CD4-positive, alpha-beta T cell treated with Interleukin-10 for 1 hour (primary cell): ENCODE measurements at regions not wholly inside any gene's neighbourhood (a gene's known extent, or its start where the extent isn't known, plus 50 kb on each side); places are given as distances from the start of the nearest gene placed in this dataset.
"Not testable (repeated sequence)": the region's sequence is repeated elsewhere in the genome, so short reads cannot be mapped to it uniquely, and the experiment has no call there.

Experiments
- DNase-seq: peaks from one replicate; pipeline ENCODE4 v3.0.0-alpha.2; 2020

DNA sequence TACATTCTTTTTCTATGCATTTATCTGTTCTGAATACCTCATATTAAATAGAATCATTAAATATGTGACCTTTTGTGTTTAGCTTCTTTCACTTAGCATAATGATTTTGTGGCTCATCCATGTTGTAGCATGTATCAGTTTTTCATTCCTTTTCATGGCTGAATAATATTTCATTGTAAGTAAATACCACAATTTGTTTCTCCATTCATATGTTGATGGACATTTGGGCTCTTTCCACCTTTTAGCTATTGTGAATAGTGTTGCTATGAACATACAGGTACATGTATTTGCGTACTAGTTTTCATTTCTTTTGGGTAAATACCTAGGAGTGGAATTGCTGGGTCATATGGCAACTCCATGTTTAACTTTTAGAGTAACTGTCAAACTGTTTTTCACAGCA lies 85.1 kb downstream of the GNL3L start:
- DNase-seq = no peak

DNA sequence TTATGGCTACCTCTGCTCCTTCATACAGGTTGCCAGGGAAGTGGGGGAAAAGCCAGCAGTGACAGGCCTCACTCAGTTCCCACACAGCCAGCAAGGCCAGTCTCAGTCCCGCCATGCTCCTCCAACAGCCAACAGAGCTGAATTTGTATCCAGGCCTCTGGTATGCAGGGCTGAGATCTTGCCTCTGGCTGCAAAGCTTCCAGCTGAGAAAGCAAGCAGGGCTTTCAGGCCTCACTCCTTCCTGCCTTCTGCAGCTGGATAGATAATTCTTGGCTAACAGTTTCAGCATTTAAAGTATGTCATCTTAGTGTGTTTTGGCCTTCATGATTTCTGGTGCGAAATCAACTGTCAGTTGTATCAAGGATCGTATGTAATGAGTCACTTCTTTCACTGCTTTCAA lies 103.6 kb downstream of the GNL3L start:
- no peak for DNase-seq

DNA sequence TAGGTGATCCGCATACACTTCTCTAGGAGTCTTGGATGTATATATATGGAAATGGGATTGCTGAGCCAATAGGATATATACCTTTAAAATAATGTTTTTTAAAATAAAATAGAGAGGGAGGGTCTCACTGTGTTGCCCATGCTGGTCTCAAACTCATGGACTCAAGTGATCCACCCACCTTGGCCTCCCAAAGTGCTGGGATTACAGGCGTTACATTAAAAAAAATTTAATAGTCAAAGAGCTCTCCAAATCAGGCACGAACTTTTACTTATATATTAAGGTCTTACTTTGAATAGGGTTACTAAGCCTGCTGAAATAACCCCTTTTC lies 109.0 kb downstream of the GNL3L start:
- DNase-seq = no peak

DNA sequence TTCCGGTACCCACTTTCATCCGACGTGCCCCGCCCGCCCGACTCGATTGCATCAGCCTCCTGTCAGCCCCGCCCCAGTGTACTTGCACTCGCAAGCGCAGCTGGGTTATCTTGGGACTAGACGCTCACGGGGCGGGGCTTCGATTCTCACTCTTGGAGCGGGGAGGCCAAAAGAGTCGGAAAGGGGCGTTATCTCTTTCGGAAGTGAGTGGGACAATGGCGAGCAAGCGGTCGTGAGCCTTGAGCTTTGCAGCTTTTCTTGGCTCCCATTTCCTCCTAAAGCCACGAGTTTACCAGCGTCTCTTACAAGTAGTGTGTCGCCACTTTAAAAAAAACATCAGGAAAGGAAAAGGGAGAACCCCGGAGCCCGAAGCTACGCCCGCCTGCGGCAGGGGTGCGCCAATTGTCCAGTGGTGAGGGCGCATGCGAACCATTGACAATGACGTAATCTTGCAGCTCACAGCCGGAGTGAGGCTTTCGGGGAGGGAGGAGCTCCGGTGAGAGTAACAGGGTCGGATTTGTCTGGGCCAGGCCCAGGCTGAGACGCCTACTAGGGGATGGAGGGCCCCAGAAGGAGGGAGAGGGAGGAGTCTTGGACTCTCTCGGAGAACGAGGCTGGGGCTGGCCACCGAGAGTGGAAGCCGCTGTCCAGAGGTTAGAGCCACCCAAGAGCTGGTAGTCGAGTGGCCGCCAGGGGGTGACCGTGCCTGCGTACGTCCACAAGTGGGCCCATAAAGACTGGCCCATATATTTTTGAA lies 109.5 kb downstream of the GNL3L start:
- DNase-seq = peak; percentile 94

DNA sequence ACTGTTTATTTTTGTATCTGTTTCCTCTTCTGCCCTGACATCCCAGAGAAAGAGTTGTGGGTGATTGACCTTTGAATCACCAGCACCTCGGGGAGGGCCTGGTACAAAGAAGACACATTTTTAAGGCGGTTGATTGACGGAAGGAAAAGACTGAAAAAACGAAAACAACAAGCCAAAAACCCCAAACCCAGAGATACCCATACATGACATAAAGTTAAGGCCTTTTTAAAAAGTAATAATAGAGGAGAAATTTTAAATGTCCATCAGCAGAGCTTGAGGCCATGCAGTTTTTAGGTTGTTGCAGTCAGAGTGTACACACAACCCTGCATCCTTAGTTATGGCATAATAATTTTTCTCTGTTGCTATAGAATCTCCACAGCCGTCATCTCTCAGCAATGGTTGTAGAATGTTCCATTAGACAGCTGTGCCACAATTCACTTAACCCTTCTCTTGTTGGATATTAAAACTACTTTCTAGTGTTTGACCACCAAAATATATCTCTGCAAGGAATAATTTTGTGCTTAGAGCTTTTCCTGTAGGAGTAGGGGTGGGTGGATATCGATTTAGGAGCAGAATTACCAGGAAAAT lies 110.2 kb downstream of the GNL3L start:
- no peak for DNase-seq

DNA sequence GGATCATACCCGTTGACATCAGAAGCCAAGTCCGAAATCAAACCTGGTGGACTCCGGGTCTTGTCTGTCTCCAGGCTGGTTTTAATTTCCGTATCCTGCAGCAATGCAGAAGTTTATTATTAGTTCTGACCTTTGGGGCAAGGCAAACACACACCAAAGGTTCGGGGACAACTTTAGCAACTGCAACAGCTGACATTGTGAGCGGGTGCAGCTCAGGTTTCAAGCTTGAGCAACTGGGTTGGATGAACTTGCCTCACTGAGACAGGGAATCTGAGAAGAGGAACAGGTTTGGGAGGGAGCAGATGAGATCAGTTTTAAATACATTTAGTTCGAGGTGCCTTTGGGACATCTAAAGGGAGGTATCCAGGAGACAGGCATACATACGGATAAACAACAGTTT lies 110.7 kb downstream of the GNL3L start:
- DNase-seq = no peak

DNA sequence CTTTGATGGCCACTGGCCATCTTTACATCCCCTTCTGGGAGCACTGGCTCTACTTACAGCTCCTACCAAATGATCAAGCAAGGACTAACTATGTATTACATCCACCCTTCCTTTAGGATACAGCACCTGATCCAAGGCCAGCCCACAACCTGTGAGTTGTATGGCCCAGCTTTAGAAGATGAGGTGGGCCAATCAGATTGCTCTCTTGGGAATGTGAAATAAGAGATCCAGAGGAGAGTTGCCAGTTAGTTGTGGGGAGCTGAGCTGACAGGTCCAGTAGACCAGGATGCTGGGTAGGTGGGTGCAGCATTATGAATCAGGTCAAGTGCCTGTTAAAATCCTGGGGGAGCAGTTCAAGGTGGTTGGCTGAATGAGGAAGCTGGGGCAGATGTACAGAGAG lies 111.5 kb downstream of the GNL3L start:
- DNase-seq = no peak

DNA sequence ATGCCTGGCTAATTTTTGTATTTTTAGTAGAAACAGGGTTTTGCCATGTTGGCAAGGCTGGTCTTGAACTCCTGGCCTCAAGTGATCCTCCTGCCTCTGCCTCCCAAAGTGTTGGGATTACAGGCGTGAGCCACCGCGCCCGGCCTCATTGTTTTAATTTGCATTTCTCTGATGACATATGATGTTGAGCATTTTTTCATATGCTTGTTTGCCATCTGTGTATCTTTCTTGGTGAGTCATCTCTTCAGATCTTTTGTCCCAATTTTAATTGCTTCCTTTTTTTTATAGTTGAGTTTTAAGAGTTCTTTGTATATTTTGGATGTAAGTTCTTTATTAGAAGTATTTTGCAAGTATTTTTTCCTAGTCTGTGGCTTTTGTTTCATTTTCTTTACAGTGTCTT lies 117.6 kb downstream of the GNL3L start:
- DNase-seq = not testable (repeated sequence)

DNA sequence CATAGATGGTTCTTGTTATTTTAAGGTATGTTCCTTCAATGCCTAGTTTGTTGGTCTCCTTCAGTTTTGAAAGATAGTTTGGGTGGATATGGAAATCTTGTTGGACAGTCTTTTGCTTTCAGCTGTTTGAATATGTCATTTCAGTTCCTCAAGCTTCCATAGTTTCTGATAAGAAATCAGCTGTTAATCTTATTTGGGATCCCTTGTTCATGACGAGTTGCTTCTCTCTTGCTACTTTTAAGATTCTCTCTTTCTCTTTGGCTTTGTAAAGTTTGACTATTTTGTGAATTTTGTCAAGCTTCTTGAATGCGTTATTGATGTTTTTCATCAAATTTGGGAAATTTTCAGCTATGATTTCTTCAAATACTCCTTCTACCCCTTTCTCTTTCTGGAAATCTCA lies 129.5 kb downstream of the GNL3L start:
- DNase-seq = no peak

DNA sequence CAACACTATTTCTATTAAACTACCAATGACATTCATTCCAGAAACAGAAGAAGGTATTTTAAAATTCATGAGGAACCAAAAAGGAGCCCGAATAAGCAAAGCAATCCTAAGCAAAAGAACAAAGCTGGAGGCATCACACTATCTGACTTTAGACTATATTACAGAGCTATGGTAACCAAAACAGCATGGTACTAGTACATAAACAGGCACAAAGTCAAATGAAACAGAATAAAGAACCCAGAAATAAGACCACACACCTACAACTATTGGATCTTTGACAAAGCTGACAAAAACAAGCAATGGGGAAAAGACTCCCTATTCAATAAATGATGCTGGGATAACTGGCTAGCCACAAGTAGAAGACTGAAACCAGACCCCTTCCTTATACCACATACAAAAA lies 122.3 kb downstream of the ITIH6 start:
- no peak for DNase-seq

DNA sequence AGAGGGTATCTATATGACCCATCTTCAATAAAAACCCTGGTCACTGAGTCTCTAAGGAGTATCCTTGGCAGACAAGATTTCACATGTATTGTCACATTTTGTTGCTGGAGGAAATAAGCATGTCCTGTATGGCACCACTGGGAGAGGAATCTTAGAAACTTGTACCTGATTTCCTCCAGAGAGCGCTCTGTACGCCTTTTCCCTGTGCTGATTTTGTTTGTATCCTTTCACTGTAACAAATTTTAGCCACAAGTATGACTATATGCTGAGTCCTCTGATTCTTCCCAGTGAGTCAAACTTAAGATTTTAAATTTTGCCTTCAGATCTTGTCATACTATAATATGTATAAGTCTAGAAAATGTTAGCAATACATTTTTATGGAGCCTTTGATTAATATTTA lies 102.8 kb downstream of the ITIH6 start:
- DNase-seq = no peak

DNA sequence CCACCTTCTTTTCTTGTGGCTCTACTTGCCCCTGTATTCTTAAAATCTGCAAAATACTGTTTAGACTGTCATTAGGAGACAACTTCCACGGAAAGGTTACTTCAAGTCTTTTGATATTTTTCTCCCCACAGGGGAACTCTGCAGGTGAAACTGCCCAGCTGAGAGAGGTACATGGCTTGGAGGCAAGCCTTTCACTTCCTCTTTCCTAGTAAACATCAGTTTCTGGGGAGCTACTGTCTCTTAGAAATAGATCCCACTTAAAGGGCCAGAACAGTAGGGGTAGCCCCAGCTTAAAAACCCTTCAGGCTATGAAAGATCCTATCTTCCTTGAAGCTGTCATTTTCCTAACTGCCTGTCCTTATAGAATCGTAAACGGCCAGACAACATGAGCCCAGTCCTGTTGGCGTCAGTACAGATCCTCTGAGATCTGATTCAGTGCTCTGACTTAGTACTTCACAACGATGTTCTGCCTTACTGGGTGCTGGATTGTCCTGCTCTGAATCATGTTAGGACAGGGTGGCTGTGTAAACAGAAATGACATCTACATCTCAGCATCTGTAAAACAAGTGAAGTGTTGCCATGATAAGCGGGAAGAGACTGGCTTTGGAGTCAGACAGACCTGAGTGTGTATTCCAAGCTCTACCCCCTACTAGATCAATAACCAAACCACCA lies 102.1 kb downstream of the ITIH6 start:
- DNase-seq = no peak
